ENCODE measurements at regions not wholly inside any gene's neighbourhood (a gene's known extent, or its start where the extent isn't known, plus 50 kb on each side); places are given as distances from the start of the nearest gene placed in this dataset.

DNA sequence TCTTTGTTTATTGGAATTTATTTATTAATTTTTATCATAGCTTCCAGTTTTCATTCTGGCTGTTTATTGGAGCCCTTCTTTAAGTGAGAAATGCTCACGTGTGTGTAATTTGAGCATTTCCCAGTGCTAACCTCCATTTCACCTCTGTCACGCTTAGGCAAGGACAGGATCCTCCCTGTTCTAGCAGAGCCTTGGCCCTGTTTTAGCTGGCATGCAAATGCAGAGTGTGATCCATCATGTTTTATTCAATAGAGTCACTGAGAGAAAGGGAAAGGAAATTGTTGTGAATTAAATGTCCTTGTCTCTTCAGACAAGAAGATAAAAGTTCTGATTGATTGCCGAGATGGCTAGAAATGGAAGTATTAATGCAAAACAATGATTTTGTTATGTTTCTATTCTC is 137.3 kb upstream of the ACO1 start:
- Histone ChIP-seq H3K9me2 (ENCODE audit: insufficient read depth) (no peaks in the 10 kb centered on the region; the same call in 1 of the 2 replicates), H3K4me2 (no peak overlapping the region), H3K4me1 (replicated peaks; ENCODE audit: insufficient read depth) (no peaks in the 10 kb centered on the region), H4K20me1 (ENCODE audit: insufficient read depth) (no peaks in the 10 kb centered on the region), H3K79me2 (ENCODE audit: low read depth) (no peaks in the 10 kb centered on the region), H3K9me3 (ENCODE audit: insufficient read depth, low read depth) (no peaks in the 10 kb centered on the region), H3K27me3 (ENCODE audit: insufficient read depth, low read depth) (no peaks in the 10 kb centered on the region), H3K4me3 (no peak overlapping the region), H3K27ac (no peak overlapping the region), H3K36me3 (ENCODE audit: low read depth) (no peaks in the 10 kb centered on the region), H3F3A (ENCODE audit: insufficient read depth, low read depth) (no peaks in the 10 kb centered on the region), H2AFZ (no peak overlapping the region)
- DNase-seq, result no peak
- POLR2A ChIA-PET (ENCODE audit: unreplicated experiment), result no interaction called here
- TF ChIP-seq, protein P1, sequence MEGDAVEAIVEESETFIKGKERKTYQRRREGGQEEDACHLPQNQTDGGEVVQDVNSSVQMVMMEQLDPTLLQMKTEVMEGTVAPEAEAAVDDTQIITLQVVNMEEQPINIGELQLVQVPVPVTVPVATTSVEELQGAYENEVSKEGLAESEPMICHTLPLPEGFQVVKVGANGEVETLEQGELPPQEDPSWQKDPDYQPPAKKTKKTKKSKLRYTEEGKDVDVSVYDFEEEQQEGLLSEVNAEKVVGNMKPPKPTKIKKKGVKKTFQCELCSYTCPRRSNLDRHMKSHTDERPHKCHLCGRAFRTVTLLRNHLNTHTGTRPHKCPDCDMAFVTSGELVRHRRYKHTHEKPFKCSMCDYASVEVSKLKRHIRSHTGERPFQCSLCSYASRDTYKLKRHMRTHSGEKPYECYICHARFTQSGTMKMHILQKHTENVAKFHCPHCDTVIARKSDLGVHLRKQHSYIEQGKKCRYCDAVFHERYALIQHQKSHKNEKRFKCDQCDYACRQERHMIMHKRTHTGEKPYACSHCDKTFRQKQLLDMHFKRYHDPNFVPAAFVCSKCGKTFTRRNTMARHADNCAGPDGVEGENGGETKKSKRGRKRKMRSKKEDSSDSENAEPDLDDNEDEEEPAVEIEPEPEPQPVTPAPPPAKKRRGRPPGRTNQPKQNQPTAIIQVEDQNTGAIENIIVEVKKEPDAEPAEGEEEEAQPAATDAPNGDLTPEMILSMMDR (conservative IDR thresholded peaks at IDR 0.05), result no peak
- TF ChIP-seq EZH2 (IDR thresholded peaks at IDR 0.05; ENCODE audit: low read depth), result no peak
- no TSS peak for BruUV-seq (replicated peaks)
- CTCF ChIA-PET, result no interaction called here
- intact Hi-C loops (cut with micrococcal nuclease; ENCODE audit: unreplicated experiment), result no loop called here

DNA sequence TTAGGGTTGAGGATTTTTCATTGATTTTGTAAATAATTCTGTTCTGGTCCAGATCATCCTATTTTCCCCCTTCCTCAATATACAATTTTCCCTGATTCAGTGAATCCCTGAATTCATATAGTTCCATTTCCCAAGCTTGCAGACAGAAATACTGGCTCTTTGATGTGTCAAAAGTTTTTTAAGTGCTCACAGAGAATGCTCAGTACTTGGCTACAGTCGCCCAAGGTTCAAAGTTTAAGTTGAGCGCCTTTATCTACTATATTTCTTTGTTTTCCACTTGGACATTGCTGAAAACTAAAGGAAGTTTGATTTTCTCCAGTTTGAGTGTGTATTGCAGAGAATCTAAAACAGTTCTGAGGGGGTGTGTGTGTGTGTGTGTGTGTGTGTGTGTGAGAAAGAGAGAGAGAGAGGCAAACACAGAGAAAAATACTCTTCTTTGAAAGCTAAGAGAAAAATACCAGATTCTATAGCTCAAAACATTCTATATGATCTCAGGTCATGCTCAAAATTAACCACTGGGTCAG is 136.2 kb upstream of the ACO1 start:
- ChIA-PET POLR2A (ENCODE audit: unreplicated experiment) (interaction anchor here (0.6 kb wide), 1 partner anchor 306 kb away, joined by 12 read pairs; no protein-coding TSS in a partner anchor), CTCF (interaction anchor here (0.6 kb wide), 1 partner anchor 100 kb away, joined by 4 read pairs; no protein-coding TSS in a partner anchor)
- Histone ChIP-seq H2AFZ (no peak overlapping the region), H3K4me2 (no peak overlapping the region), H4K20me1 (ENCODE audit: insufficient read depth) (no peaks in the 10 kb centered on the region), H3K27ac (no peak overlapping the region), H3K27me3 (ENCODE audit: insufficient read depth, low read depth) (no peaks in the 10 kb centered on the region), H3K4me1 (replicated peaks; ENCODE audit: insufficient read depth) (no peaks in the 10 kb centered on the region), H3K9me3 (ENCODE audit: insufficient read depth, low read depth) (no peaks in the 10 kb centered on the region), H3K4me3 (no peak overlapping the region), H3F3A (ENCODE audit: insufficient read depth, low read depth) (no peaks in the 10 kb centered on the region), H3K36me3 (ENCODE audit: low read depth) (no peaks in the 10 kb centered on the region), H3K79me2 (ENCODE audit: low read depth) (no peaks in the 10 kb centered on the region), H3K9me2 (ENCODE audit: insufficient read depth) (no peaks in the 10 kb centered on the region; the same call in 1 of the 2 replicates)
- no peak for DNase-seq
- no TSS peak for BruUV-seq (replicated peaks)
- TF ChIP-seq EZH2 (IDR thresholded peaks at IDR 0.05; ENCODE audit: low read depth), result no peak
- TF ChIP-seq, protein P1 (conservative IDR thresholded peaks at IDR 0.05), result no peak
- intact Hi-C loops (cut with micrococcal nuclease; ENCODE audit: unreplicated experiment), result no loop called here

DNA sequence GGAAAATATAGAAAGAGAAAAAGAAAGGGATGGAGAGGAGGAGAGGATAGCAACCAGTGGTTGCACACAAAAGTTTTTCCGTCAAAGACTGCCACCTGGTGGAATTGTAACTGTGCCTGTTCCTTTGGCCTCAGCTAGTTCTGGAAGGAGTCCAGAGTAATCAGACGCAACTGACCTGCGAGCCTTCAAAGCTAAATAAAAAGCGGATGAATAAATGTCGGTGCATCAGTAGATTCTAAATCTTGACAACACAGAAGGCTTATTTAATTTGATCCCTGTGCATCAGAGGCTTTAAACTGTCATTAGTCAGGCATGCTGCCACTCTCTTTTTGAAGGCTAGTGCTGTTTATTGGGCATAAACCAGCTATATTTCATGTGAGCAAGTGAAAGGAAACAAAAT is 132.9 kb upstream of the ACO1 start:
- no peaks in the 10 kb centered on the region for H3K27me3 ChIP-seq (ENCODE audit: insufficient read depth, low read depth)
- BruUV-seq (replicated peaks), result no TSS peak
- H3K4me3 ChIP-seq, result no peak overlapping the region
- H3K4me2 ChIP-seq, result peak overlapping the region; percentile 42; the same call in 1 of the 2 replicates
- no peaks in the 10 kb centered on the region for H3F3A ChIP-seq (ENCODE audit: insufficient read depth, low read depth)
- H2AFZ ChIP-seq, result no peak overlapping the region
- no peak for TF ChIP-seq EZH2 (IDR thresholded peaks at IDR 0.05; ENCODE audit: low read depth)
- TF ChIP-seq, protein P1 (conservative IDR thresholded peaks at IDR 0.05), result peak; percentile 71
- POLR2A ChIA-PET (ENCODE audit: unreplicated experiment), result no interaction called here
- intact Hi-C loops (cut with micrococcal nuclease; ENCODE audit: unreplicated experiment), result loop anchor here (2.0 kb wide), 1 partner anchor 413 kb away; no protein-coding TSS in a partner anchor
- no peaks in the 10 kb centered on the region for H3K9me2 ChIP-seq (ENCODE audit: insufficient read depth)
- no peaks in the 10 kb centered on the region for H3K9me3 ChIP-seq (ENCODE audit: insufficient read depth, low read depth)
- no peaks in the 10 kb centered on the region for H3K36me3 ChIP-seq (ENCODE audit: low read depth)
- H3K79me2 ChIP-seq (ENCODE audit: low read depth), result no peaks in the 10 kb centered on the region
- H4K20me1 ChIP-seq (ENCODE audit: insufficient read depth), result no peaks in the 10 kb centered on the region
- CTCF ChIA-PET, result interaction anchor here (1.0 kb wide), 1 partner anchor 412 kb away, joined by 3 read pairs; no protein-coding TSS in a partner anchor
- peak; percentile 20 to 35 for DNase-seq
- no peaks in the 10 kb centered on the region for H3K4me1 ChIP-seq (replicated peaks; ENCODE audit: insufficient read depth)
- no peak overlapping the region for H3K27ac ChIP-seq

All from PC-9 (cell line).